GM23248 (cell line): ENCODE measurements at regions not wholly inside any gene's neighbourhood (a gene's known extent, or its start where the extent isn't known, plus 50 kb on each side); places are given as distances from the start of the nearest gene placed in this dataset.

ENCODE experiments used
- EZH2 ChIP-seq: fragments of 200-600 bp; sonication (generic); IDR thresholded peaks from 2 replicates; pipeline ENCODE4 v1.6.1; 2018; ENCODE audit warnings: antibody characterized with exemption, mild to moderate bottlenecking; ENCODE audit not compliant: insufficient read depth, poor library complexity, severe bottlenecking
- EZH2phosphoT487 ChIP-seq: fragments of 200-600 bp; sonication (generic); IDR thresholded peaks from 2 replicates; pipeline ENCODE4 v1.6.1; 2018; ENCODE audit warnings: antibody characterized with exemption, moderate library complexity, mild to moderate bottlenecking, low read depth; ENCODE audit not compliant: insufficient read depth

- TF ChIP-seq EZH2phosphoT487: no peak
- TF ChIP-seq EZH2: no peak
These were observed 142.5 kb downstream of the LRIG3 start for GRCh38 chr12:58777815-58778214.
